Epithelial cell of esophagus (primary cell): ENCODE measurements at regions not wholly inside any gene's neighbourhood (a gene's known extent, or its start where the extent isn't known, plus 50 kb on each side); places are given as distances from the start of the nearest gene placed in this dataset.
A peak's percentile ranks its signal among the peaks of the same experiment; 100 is the strongest.

Experiments
- DNase-seq: peaks from one replicate; pipeline ENCODE4 v3.0.0; 2010; ENCODE audit warnings: low read depth
- H3K4me3 ChIP-seq: 2 replicates; pipeline ENCODE4 v1.5.1; 2011; ENCODE audit warnings: mild to moderate bottlenecking, low read length, control low read depth
- CTCF ChIP-seq: IDR thresholded peaks from 2 replicates; pipeline ENCODE4 v1.5.1; 2011; ENCODE audit warnings: low read depth, mild to moderate bottlenecking, low read length, control low read depth, inconsistent platforms; ENCODE audit not compliant: insufficient read depth; ENCODE audit errors: missing control alignments

GRCh38 chr3:150084128-150084527 is 113.4 kb upstream of the PFN2 start:
- no peak for DNase-seq
- TF ChIP-seq CTCF = no peak
- H3K4me3 ChIP-seq = no peak overlapping the region

DNA sequence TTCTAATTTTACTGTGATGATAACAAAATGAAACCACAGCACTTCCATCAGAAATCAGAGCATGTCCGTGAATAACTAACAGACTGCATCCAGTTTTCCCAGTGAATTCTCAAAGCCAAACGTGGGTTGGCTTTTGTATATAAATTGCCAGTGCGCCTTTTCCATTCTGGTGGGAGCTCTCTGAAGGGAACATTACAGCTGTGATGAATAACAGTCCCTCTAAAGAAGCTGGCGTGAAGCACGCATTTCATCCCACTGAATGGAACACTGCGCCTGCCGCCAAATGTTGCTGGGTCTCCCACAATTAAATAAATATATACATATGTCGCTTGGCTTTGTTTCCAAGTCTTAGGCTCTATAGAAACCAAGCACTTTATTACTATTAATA is 113.0 kb upstream of the PFN2 start:
- no peak for TF ChIP-seq CTCF
- no peak for DNase-seq
- H3K4me3 ChIP-seq = no peak overlapping the region

DNA sequence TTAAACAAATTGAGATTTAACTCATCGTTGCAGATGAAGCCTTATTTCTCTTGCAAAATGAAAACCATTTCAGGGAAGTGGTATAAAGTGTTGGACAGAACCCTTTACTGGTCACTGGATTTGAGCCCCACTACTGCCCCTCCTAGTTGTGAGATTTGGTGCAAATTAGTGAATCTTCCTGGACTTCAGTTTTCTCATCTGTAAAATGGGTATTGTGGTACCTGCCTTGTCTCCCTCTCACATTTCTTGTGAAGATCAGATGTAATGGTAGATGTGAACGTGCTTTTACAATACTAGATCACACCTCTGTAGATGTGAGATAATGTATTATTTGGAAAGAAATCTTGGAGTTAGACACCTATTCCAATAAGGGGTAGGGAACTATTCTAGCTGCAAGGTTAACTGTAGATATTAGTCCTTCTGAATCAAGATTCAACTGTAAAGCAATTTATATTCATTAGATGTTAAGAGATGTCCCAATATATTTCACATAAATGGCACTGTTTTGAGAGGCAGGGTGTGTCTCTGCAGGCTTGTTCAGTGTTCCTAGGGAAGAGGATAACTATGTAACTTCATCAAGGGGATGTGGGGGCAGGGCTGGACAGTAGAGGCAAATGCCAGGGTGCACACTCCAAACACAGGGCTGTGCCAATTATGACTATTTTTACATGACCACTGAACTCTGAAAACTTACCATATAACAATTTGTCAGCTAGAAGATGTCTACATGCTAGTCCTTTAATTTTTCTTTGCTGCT is 112.4 kb upstream of the PFN2 start:
- DNase-seq = no peak
- TF ChIP-seq CTCF = no peak
- no peak overlapping the region for H3K4me3 ChIP-seq

GRCh38 chr3:150081084-150081483 is 110.4 kb upstream of the PFN2 start:
- DNase-seq = peak; percentile 87
- TF ChIP-seq CTCF = no peak

DNA sequence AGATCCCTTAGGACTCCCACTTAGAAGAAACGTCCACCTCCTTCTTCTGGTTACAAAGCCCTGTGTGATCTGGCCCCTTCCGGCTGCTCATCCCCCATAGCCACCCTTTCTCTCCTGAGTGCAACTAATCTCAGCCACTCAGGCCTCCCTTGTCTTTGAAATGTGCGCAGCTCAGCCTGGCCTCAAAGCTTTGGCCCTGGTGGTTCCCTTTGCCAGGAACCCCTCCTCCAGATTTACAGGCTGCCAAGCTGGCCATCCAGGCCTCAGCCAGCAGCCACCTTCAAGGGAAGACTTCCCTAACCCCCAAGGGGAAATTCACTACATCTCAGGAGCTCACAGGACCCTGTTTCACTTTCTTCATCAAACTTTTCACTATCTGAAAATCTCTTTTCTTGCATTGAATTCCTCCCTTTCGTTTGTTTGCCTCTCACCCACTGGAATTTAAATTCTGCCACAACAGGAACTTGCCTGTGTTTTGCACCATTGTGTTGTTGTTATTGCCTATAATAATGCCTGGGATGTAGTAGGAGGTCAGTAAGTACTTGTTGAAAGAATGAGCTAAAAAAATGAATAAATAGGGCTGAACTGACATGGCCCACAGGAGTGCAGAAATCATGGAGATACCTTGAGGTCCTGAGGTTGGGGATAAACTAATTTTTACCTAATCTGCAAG is 109.5 kb upstream of the PFN2 start:
- no peak overlapping the region for H3K4me3 ChIP-seq
- no peak for TF ChIP-seq CTCF
- no peak for DNase-seq

More at GRCh38 chr3:150081084-150081483, 110.4 kb upstream of the PFN2 start:
- H3K4me3 ChIP-seq = no peak overlapping the region

DNA sequence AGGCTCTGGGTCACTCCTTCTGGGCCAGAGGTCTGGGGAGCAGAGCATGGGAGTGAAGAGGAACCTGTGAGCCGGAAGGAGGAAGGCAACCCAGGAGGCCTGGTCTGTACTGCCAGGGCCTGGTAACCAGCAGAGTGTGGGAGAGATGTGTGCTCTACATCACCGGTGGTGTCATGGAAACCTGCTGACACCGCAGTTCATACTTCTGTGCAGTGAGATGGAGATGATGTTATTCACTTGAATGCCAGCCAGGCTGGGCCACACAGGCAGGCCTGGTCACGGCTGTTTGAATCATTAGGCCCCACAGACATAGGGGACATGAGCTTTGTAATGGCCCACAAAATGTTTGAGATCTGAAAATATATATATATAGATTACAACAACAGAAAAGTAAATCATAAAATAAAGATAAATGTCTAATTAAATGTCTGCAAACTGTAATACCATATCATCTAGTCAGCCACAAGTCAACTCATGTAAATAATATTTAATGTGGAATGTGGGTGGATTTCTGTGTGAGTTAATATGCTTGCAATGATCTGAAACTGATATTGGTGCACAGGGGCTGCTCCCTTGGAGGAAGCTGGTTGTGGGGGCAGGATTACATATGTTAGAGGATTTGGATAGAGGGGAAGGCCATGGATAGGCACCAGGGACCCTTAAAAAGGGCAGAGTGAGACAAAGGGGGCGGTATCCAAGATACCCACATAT is 108.5 kb upstream of the PFN2 start:
- no peak for TF ChIP-seq CTCF
- DNase-seq = peak; percentile 92
- no peak overlapping the region for H3K4me3 ChIP-seq
